ENCODE measurements at regions not wholly inside any gene's neighbourhood (a gene's known extent, or its start where the extent isn't known, plus 50 kb on each side); places are given as distances from the start of the nearest gene placed in this dataset.

- DNase-seq (ENCODE audit: extremely low read depth in 1 of 4, low spot score in 3 of 4), result no peak
- TF ChIP-seq, protein P1, sequence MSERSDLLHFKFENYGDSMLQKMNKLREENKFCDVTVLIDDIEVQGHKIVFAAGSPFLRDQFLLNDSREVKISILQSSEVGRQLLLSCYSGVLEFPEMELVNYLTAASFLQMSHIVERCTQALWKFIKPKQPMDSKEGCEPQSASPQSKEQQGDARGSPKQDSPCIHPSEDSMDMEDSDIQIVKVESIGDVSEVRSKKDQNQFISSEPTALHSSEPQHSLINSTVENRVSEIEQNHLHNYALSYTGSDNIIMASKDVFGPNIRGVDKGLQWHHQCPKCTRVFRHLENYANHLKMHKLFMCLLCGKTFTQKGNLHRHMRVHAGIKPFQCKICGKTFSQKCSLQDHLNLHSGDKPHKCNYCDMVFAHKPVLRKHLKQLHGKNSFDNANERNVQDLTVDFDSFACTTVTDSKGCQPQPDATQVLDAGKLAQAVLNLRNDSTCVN (CRISPR knock-in tag; IDR thresholded peaks at IDR 0.05), result no peak
- TF ChIP-seq ARID1B (IDR thresholded peaks at IDR 0.05), result no peak
- no peak for TF ChIP-seq YBX1 (IDR thresholded peaks at IDR 0.05)
- no peak for TF ChIP-seq FOXP1 (CRISPR knock-in tag; IDR thresholded peaks at IDR 0.05)
- in situ Hi-C loops (cut with MboI) (no loop called here), intact Hi-C loops (cut with micrococcal nuclease) (no loop called here)
- H2AFZ ChIP-seq (ENCODE audit: low read depth, low read length), result no peak overlapping the region
- H3K9me1 ChIP-seq (ENCODE audit: control insufficient read depth, insufficient read depth, low read length), result no peaks in the 10 kb centered on the region
- peaks cover 2 to 10% of the 10 kb centered on the region in 2 experiments; a peak in 3 of 5 replicates for H3K27me3 ChIP-seq (ENCODE audit: control insufficient read depth in 2 of 2, insufficient read depth in 2 of 2, low read length in 2 of 2)
- WGBS (ENCODE audit: insufficient coverage, low coverage, missing lambda C conversion rate), result 0% methylated on average over 3 of the region's 3 CpGs
- no TSS peak for BruUV-seq (replicated peaks)
- H3K4me2 ChIP-seq (ENCODE audit: insufficient read depth, low read length), result no peak overlapping the region
- H3K9ac ChIP-seq (ENCODE audit: insufficient read depth in 1 of 2, low read depth in 2 of 2, low read length in 2 of 2), result no peak overlapping the region
- no peaks in the 10 kb centered on the region for H4K20me1 ChIP-seq (replicated peaks; ENCODE audit: control insufficient read depth, insufficient read depth, low read length)
- H3K4me1 ChIP-seq (replicated peaks in 1 of 2; ENCODE audit: control insufficient read depth in 2 of 2, insufficient read depth in 2 of 2, low read length in 2 of 2), result no peaks in the 10 kb centered on the region
- H3K27ac ChIP-seq (ENCODE audit: extremely low read depth, low read depth, low read length), result no peak overlapping the region
- ATAC-seq, result no peak
- H3K4me3 ChIP-seq, result no peak overlapping the region
- CTCF ChIA-PET (ENCODE audit: low intra/inter-chr PET ratio), result no interaction called here
- no peaks in the 10 kb centered on the region for H3K36me3 ChIP-seq (ENCODE audit: control insufficient read depth, insufficient read depth, low read length)
- FAIRE-seq, result no peak
- POLR2A ChIA-PET, result no interaction called here
- H3K79me2 ChIP-seq (ENCODE audit: control insufficient read depth, insufficient read depth, low read length), result no peaks in the 10 kb centered on the region
- H3K9me3 ChIP-seq (replicated peaks; ENCODE audit: control insufficient read depth, insufficient read depth, low read depth, low read length), result no peaks in the 10 kb centered on the region
Observed at GRCh38 chr10:6748029-6748428, 168.0 kb upstream of the PRKCQ start.

- CTCF ChIA-PET (ENCODE audit: low intra/inter-chr PET ratio), result no interaction called here
- no peak overlapping the region for H3K27ac ChIP-seq (ENCODE audit: extremely low read depth, low read depth, low read length)
- no peaks in the 10 kb centered on the region for H3K79me2 ChIP-seq (ENCODE audit: control insufficient read depth, insufficient read depth, low read length)
- H4K20me1 ChIP-seq (replicated peaks; ENCODE audit: control insufficient read depth, insufficient read depth, low read length), result no peaks in the 10 kb centered on the region
- no peak for DNase-seq (ENCODE audit: extremely low read depth in 1 of 4, low spot score in 3 of 4)
- H3K36me3 ChIP-seq (ENCODE audit: control insufficient read depth, insufficient read depth, low read length), result no peaks in the 10 kb centered on the region
- POLR2A ChIA-PET, result no interaction called here
- no TSS peak for BruUV-seq (replicated peaks)
- H3K4me3 ChIP-seq, result no peak overlapping the region
- no peaks in the 10 kb centered on the region for H3K9me1 ChIP-seq (ENCODE audit: control insufficient read depth, insufficient read depth, low read length)
- no peak overlapping the region for H3K4me2 ChIP-seq (ENCODE audit: insufficient read depth, low read length)
- in situ Hi-C loops (cut with MboI), result no loop called here
- peaks cover 0 to 10% of the 10 kb centered on the region in 2 experiments; a peak in 2 of 5 replicates for H3K27me3 ChIP-seq (ENCODE audit: control insufficient read depth in 2 of 2, insufficient read depth in 2 of 2, low read length in 2 of 2)
- no peak for FAIRE-seq
- H3K4me1 ChIP-seq (replicated peaks in 1 of 2; ENCODE audit: control insufficient read depth in 2 of 2, insufficient read depth in 2 of 2, low read length in 2 of 2), result no peaks in the 10 kb centered on the region
- H3K9me3 ChIP-seq (replicated peaks; ENCODE audit: control insufficient read depth, insufficient read depth, low read depth, low read length), result no peaks in the 10 kb centered on the region
- WGBS (ENCODE audit: insufficient coverage, low coverage, missing lambda C conversion rate), result 0% methylated on average over 5 of the region's 5 CpGs
- ATAC-seq, result no peak
- no peak overlapping the region for H2AFZ ChIP-seq (ENCODE audit: low read depth, low read length)
- H3K9ac ChIP-seq (ENCODE audit: insufficient read depth in 1 of 2, low read depth in 2 of 2, low read length in 2 of 2), result no peak overlapping the region
- intact Hi-C loops (cut with micrococcal nuclease), result no loop called here
- TF ChIP-seq HDAC3 (IDR thresholded peaks at IDR 0.05; ENCODE audit: borderline replicate concordance, partially characterized antibody) (no peak), NCOA4 (IDR thresholded peaks at IDR 0.05; ENCODE audit: partially characterized antibody) (no peak), ZFP1 (CRISPR knock-in tag; IDR thresholded peaks at IDR 0.05) (no peak), ZNF41 (CRISPR knock-in tag; conservative IDR thresholded peaks at IDR 0.05) (no peak), BRD4 (IDR thresholded peaks at IDR 0.05) (no peak), C11orf30 (IDR thresholded peaks at IDR 0.05; ENCODE audit: low read depth) (no peak), POLR3A (IDR thresholded peaks at IDR 0.05; ENCODE audit: borderline replicate concordance, extremely low read depth, insufficient read depth, insufficient read length) (no peak), SMARCE1 (IDR thresholded peaks at IDR 0.05) (no peak), POLR2B (IDR thresholded peaks at IDR 0.05; ENCODE audit: low read depth, partially characterized antibody) (no peak), LEF1 (IDR thresholded peaks at IDR 0.05) (no peak), TSHZ1 (CRISPR knock-in tag; IDR thresholded peaks at IDR 0.05) (no peak)
Observed at GRCh38 chr10:6746782-6747181, 166.7 kb upstream of the PRKCQ start.
